Activated CD4-positive, alpha-beta memory T cell treated with anti-CD3 and anti-CD28 coated beads, Interleukin-2, amount 10 ng/mL, durations not matched to agents 7 days and 5 days (primary cell): ENCODE measurements at regions not wholly inside any gene's neighbourhood (a gene's known extent, or its start where the extent isn't known, plus 50 kb on each side); places are given as distances from the start of the nearest gene placed in this dataset.
"Not testable (repeated sequence)": the region's sequence is repeated elsewhere in the genome, so short reads cannot be mapped to it uniquely, and the experiment has no call there.

Source experiments
- CTCF ChIA-PET: fragments of 350-600 bp; sonication (Branson Sonifier 250); formaldehyde crosslinking; loops from one replicate; lab custom pipeline; 2021; ENCODE audit warnings: antibody characterized with exemption, inconsistent platforms; lab: Charles Lee
- POLR2A ChIA-PET: fragments of 350-600 bp; sonication (Branson Sonifier 250); formaldehyde crosslinking; loops from one replicate; lab custom pipeline; 2021; ENCODE audit warnings: antibody characterized with exemption; lab: Charles Lee
- DNase-seq: peaks from one replicate; pipeline ENCODE4 v3.0.0-alpha.2; 2020
- H3K27ac Mint-ChIP-seq: one replicate; pipeline ENCODE4 v1.8.0; 2021; ENCODE audit warnings: mild to moderate bottlenecking, mixed read lengths
- H3K27me3 Mint-ChIP-seq: one replicate; pipeline ENCODE4 v1.8.0; 2021; ENCODE audit warnings: mixed read lengths
- H3K36me3 Mint-ChIP-seq: one replicate; pipeline ENCODE4 v1.8.0; 2021; ENCODE audit warnings: low read depth, mixed read lengths
- H3K4me1 Mint-ChIP-seq: one replicate; pipeline ENCODE4 v1.8.0; 2021; ENCODE audit warnings: mixed read lengths
- H3K4me3 Mint-ChIP-seq: one replicate; pipeline ENCODE4 v1.8.0; 2021; ENCODE audit warnings: mild to moderate bottlenecking, mixed read lengths
- H3K9me3 Mint-ChIP-seq: one replicate; pipeline ENCODE4 v1.8.0; 2021; ENCODE audit warnings: mixed read lengths

GRCh38 chr9:80976403-80976802, 712.9 kb downstream of the TLE1 start:
- ChIA-PET CTCF (no interaction called here), POLR2A (no interaction called here)
- Mint-ChIP-seq H3K36me3 (no peaks in the 10 kb centered on the region), H3K27me3 (no peaks in the 10 kb centered on the region), H3K9me3 (peaks cover 17% of the 10 kb centered on the region), H3K27ac (no peak overlapping the region), H3K4me1 (no peaks in the 10 kb centered on the region), H3K4me3 (no peak overlapping the region)
- no peak for DNase-seq

- H3K4me3 Mint-ChIP-seq, DNase-seq, H3K4me1 Mint-ChIP-seq, H3K36me3 Mint-ChIP-seq, CTCF ChIA-PET, POLR2A ChIA-PET, H3K27ac Mint-ChIP-seq, H3K27me3 Mint-ChIP-seq: not testable (repeated sequence)
- H3K9me3 Mint-ChIP-seq: peaks cover 28% of the 10 kb centered on the region
Measured at GRCh38 chr9:80970377-80970776, 719.0 kb downstream of the TLE1 start.

- H3K4me3 Mint-ChIP-seq: no peak overlapping the region
- DNase-seq: no peak
- POLR2A ChIA-PET: no interaction called here
- no peaks in the 10 kb centered on the region for H3K4me1 Mint-ChIP-seq
- H3K27ac Mint-ChIP-seq: no peak overlapping the region
- no peaks in the 10 kb centered on the region for H3K36me3 Mint-ChIP-seq
- no peaks in the 10 kb centered on the region for H3K27me3 Mint-ChIP-seq
- peaks cover 30% of the 10 kb centered on the region for H3K9me3 Mint-ChIP-seq
- CTCF ChIA-PET: no interaction called here
Measured at GRCh38 chr9:80968611-80969010, 720.7 kb downstream of the TLE1 start.

GRCh38 chr9:80964914-80965313, 724.4 kb downstream of the TLE1 start:
- Mint-ChIP-seq H3K9me3 (peaks cover 24% of the 10 kb centered on the region), H3K36me3 (no peaks in the 10 kb centered on the region), H3K4me1 (no peaks in the 10 kb centered on the region), H3K4me3 (no peak overlapping the region), H3K27ac (no peak overlapping the region), H3K27me3 (no peaks in the 10 kb centered on the region)
- POLR2A ChIA-PET: no interaction called here
- CTCF ChIA-PET: no interaction called here
- DNase-seq: no peak

- ChIA-PET POLR2A (no interaction called here), CTCF (no interaction called here)
- Mint-ChIP-seq H3K4me1 (no peaks in the 10 kb centered on the region), H3K9me3 (peaks cover 22% of the 10 kb centered on the region), H3K27me3 (no peaks in the 10 kb centered on the region), H3K27ac (no peak overlapping the region), H3K4me3 (no peak overlapping the region), H3K36me3 (no peaks in the 10 kb centered on the region)
- no peak for DNase-seq
Measured at GRCh38 chr9:80964374-80964773, 725.0 kb downstream of the TLE1 start.

- H3K4me3 Mint-ChIP-seq: no peak overlapping the region
- POLR2A ChIA-PET: no interaction called here
- H3K27ac Mint-ChIP-seq: no peak overlapping the region
- H3K9me3 Mint-ChIP-seq: peaks cover 14% of the 10 kb centered on the region
- no peak for DNase-seq
- H3K4me1 Mint-ChIP-seq: no peaks in the 10 kb centered on the region
- CTCF ChIA-PET: no interaction called here
- H3K36me3 Mint-ChIP-seq: no peaks in the 10 kb centered on the region
- H3K27me3 Mint-ChIP-seq: no peaks in the 10 kb centered on the region
Measured at GRCh38 chr9:80957801-80958200, 731.5 kb downstream of the TLE1 start.

GRCh38 chr9:80954521-80954920, 734.8 kb downstream of the TLE1 start:
- Mint-ChIP-seq H3K27me3 (no peaks in the 10 kb centered on the region), H3K4me1 (no peaks in the 10 kb centered on the region), H3K4me3 (no peak overlapping the region), H3K36me3 (no peaks in the 10 kb centered on the region), H3K27ac (no peak overlapping the region), H3K9me3 (peaks cover 11% of the 10 kb centered on the region)
- DNase-seq: no peak
- ChIA-PET POLR2A (no interaction called here), CTCF (no interaction called here)

- Mint-ChIP-seq H3K27ac (no peak overlapping the region), H3K9me3 (peaks cover 13% of the 10 kb centered on the region), H3K4me3 (no peak overlapping the region), H3K36me3 (no peaks in the 10 kb centered on the region), H3K27me3 (no peaks in the 10 kb centered on the region), H3K4me1 (no peaks in the 10 kb centered on the region)
- ChIA-PET POLR2A (no interaction called here), CTCF (no interaction called here)
- DNase-seq: no peak
Measured at GRCh38 chr9:80952363-80952922, 736.9 kb downstream of the TLE1 start.

- DNase-seq: no peak
- H3K4me3 Mint-ChIP-seq: no peak overlapping the region
- CTCF ChIA-PET: no interaction called here
- peaks cover 14% of the 10 kb centered on the region for H3K9me3 Mint-ChIP-seq
- no peak overlapping the region for H3K27ac Mint-ChIP-seq
- POLR2A ChIA-PET: no interaction called here
- no peaks in the 10 kb centered on the region for H3K4me1 Mint-ChIP-seq
- no peaks in the 10 kb centered on the region for H3K36me3 Mint-ChIP-seq
- no peaks in the 10 kb centered on the region for H3K27me3 Mint-ChIP-seq
Measured at GRCh38 chr9:80951675-80952074, 737.7 kb downstream of the TLE1 start.

- Mint-ChIP-seq H3K36me3 (no peaks in the 10 kb centered on the region), H3K4me1 (no peaks in the 10 kb centered on the region), H3K27me3 (no peaks in the 10 kb centered on the region), H3K27ac (no peak overlapping the region), H3K4me3 (no peak overlapping the region), H3K9me3 (peaks cover 7% of the 10 kb centered on the region)
- ChIA-PET CTCF (no interaction called here), POLR2A (no interaction called here)
- DNase-seq: no peak
Measured at GRCh38 chr9:80948876-80949275, 740.5 kb downstream of the TLE1 start.

- H3K4me3 Mint-ChIP-seq: no peak overlapping the region
- H3K27ac Mint-ChIP-seq: no peak overlapping the region
- H3K36me3 Mint-ChIP-seq: no peaks in the 10 kb centered on the region
- no peak for DNase-seq
- H3K9me3 Mint-ChIP-seq: peaks cover 7% of the 10 kb centered on the region
- no peaks in the 10 kb centered on the region for H3K4me1 Mint-ChIP-seq
- no peaks in the 10 kb centered on the region for H3K27me3 Mint-ChIP-seq
- CTCF ChIA-PET: no interaction called here
- POLR2A ChIA-PET: no interaction called here
Measured at GRCh38 chr9:80948066-80948465, 741.3 kb downstream of the TLE1 start.

GRCh38 chr9:80946496-80947170, 742.7 kb downstream of the TLE1 start:
- POLR2A ChIA-PET: no interaction called here
- CTCF ChIA-PET: no interaction called here
- no peaks in the 10 kb centered on the region for H3K27me3 Mint-ChIP-seq
- H3K4me1 Mint-ChIP-seq: no peaks in the 10 kb centered on the region
- H3K9me3 Mint-ChIP-seq: peaks cover 3% of the 10 kb centered on the region
- H3K27ac Mint-ChIP-seq: no peak overlapping the region
- no peak overlapping the region for H3K4me3 Mint-ChIP-seq
- DNase-seq: no peak
- no peaks in the 10 kb centered on the region for H3K36me3 Mint-ChIP-seq

GRCh38 chr9:80945436-80945835, 743.9 kb downstream of the TLE1 start:
- Mint-ChIP-seq H3K27ac (no peak overlapping the region), H3K9me3 (peaks cover 4% of the 10 kb centered on the region), H3K36me3 (no peaks in the 10 kb centered on the region), H3K4me1 (no peaks in the 10 kb centered on the region), H3K4me3 (no peak overlapping the region), H3K27me3 (no peaks in the 10 kb centered on the region)
- ChIA-PET POLR2A (no interaction called here), CTCF (no interaction called here)
- no peak for DNase-seq

GRCh38 chr9:80937645-80938044, 751.7 kb downstream of the TLE1 start:
- ChIA-PET POLR2A (no interaction called here), CTCF (no interaction called here)
- H3K36me3 Mint-ChIP-seq: no peaks in the 10 kb centered on the region
- no peak overlapping the region for H3K4me3 Mint-ChIP-seq
- no peaks in the 10 kb centered on the region for H3K4me1 Mint-ChIP-seq
- DNase-seq: no peak
- H3K27ac Mint-ChIP-seq: no peak overlapping the region
- H3K27me3 Mint-ChIP-seq: no peaks in the 10 kb centered on the region
- H3K9me3 Mint-ChIP-seq: peaks cover 4% of the 10 kb centered on the region
